ENCODE measurements at regions not wholly inside any gene's neighbourhood (a gene's known extent, or its start where the extent isn't known, plus 50 kb on each side); places are given as distances from the start of the nearest gene placed in this dataset.
"Not testable (repeated sequence)": the region's sequence is repeated elsewhere in the genome, so short reads cannot be mapped to it uniquely, and the experiment has no call there.

- TF ChIP-seq CTCF (IDR thresholded peaks at IDR 0.05; ENCODE audit: unreplicated experiment), result no peak
- H3K4me3 Mint-ChIP-seq (ENCODE audit: unreplicated experiment), result no peak overlapping the region
- H3K27ac Mint-ChIP-seq (ENCODE audit: unreplicated experiment), result no peak overlapping the region
- DNase-seq (ENCODE audit: low spot score), result no peak
- no peaks in the 10 kb centered on the region for H3K9me3 Mint-ChIP-seq (ENCODE audit: unreplicated experiment)
- no peaks in the 10 kb centered on the region for H3K27me3 Mint-ChIP-seq (ENCODE audit: unreplicated experiment)
- H3K4me1 Mint-ChIP-seq (ENCODE audit: unreplicated experiment), result no peaks in the 10 kb centered on the region
- no peaks in the 10 kb centered on the region for H3K36me3 Mint-ChIP-seq (ENCODE audit: low read depth, unreplicated experiment)
Observed at GRCh38 chr5:91293131-91293530, 90.0 kb downstream of the ARRDC3 start.

GRCh38 chr5:91291628-91292569 lies 91.2 kb downstream of the ARRDC3 start:
- no peaks in the 10 kb centered on the region for H3K9me3 Mint-ChIP-seq (ENCODE audit: unreplicated experiment)
- no peak overlapping the region for H3K4me3 Mint-ChIP-seq (ENCODE audit: unreplicated experiment)
- no peak for TF ChIP-seq CTCF (IDR thresholded peaks at IDR 0.05; ENCODE audit: unreplicated experiment)
- H3K36me3 Mint-ChIP-seq (ENCODE audit: low read depth, unreplicated experiment), result no peaks in the 10 kb centered on the region
- H3K27ac Mint-ChIP-seq (ENCODE audit: unreplicated experiment), result no peak overlapping the region
- no peak for DNase-seq (ENCODE audit: low spot score)
- no peaks in the 10 kb centered on the region for H3K4me1 Mint-ChIP-seq (ENCODE audit: unreplicated experiment)
- H3K27me3 Mint-ChIP-seq (ENCODE audit: unreplicated experiment), result no peaks in the 10 kb centered on the region

GRCh38 chr5:91288118-91288916 lies 94.8 kb downstream of the ARRDC3 start:
- no peaks in the 10 kb centered on the region for H3K27me3 Mint-ChIP-seq (ENCODE audit: unreplicated experiment)
- H3K27ac Mint-ChIP-seq (ENCODE audit: unreplicated experiment), result no peak overlapping the region
- no peaks in the 10 kb centered on the region for H3K36me3 Mint-ChIP-seq (ENCODE audit: low read depth, unreplicated experiment)
- H3K9me3 Mint-ChIP-seq (ENCODE audit: unreplicated experiment), result no peaks in the 10 kb centered on the region
- no peak for DNase-seq (ENCODE audit: low spot score)
- no peaks in the 10 kb centered on the region for H3K4me1 Mint-ChIP-seq (ENCODE audit: unreplicated experiment)
- no peak for TF ChIP-seq CTCF (IDR thresholded peaks at IDR 0.05; ENCODE audit: unreplicated experiment)
- H3K4me3 Mint-ChIP-seq (ENCODE audit: unreplicated experiment), result no peak overlapping the region

- not testable (repeated sequence) for H3K27ac Mint-ChIP-seq (ENCODE audit: unreplicated experiment); DNase-seq (ENCODE audit: low spot score)
Observed at GRCh38 chr5:91285062-91285461, 98.1 kb downstream of the ARRDC3 start.

GRCh38 chr5:91283899-91284298 lies 99.2 kb downstream of the ARRDC3 start:
- H3K27me3 Mint-ChIP-seq (ENCODE audit: unreplicated experiment), result peaks cover 14% of the 10 kb centered on the region
- no peak overlapping the region for H3K27ac Mint-ChIP-seq (ENCODE audit: unreplicated experiment)
- no peaks in the 10 kb centered on the region for H3K9me3 Mint-ChIP-seq (ENCODE audit: unreplicated experiment)
- no peak for TF ChIP-seq CTCF (IDR thresholded peaks at IDR 0.05; ENCODE audit: unreplicated experiment)
- peaks cover 20% of the 10 kb centered on the region for H3K4me1 Mint-ChIP-seq (ENCODE audit: unreplicated experiment)
- H3K36me3 Mint-ChIP-seq (ENCODE audit: low read depth, unreplicated experiment), result no peaks in the 10 kb centered on the region
- no peak for DNase-seq (ENCODE audit: low spot score)
- H3K4me3 Mint-ChIP-seq (ENCODE audit: unreplicated experiment), result no peak overlapping the region

More at GRCh38 chr5:91285062-91285461, 98.1 kb downstream of the ARRDC3 start:
- H3K9me3 Mint-ChIP-seq (ENCODE audit: unreplicated experiment); H3K4me3 Mint-ChIP-seq (ENCODE audit: unreplicated experiment); H3K27me3 Mint-ChIP-seq (ENCODE audit: unreplicated experiment); H3K36me3 Mint-ChIP-seq (ENCODE audit: low read depth, unreplicated experiment): not testable (repeated sequence)
- H3K4me1 Mint-ChIP-seq (ENCODE audit: unreplicated experiment), result peaks cover 13% of the 10 kb centered on the region
